Stomach (tissue), 8 donors: ENCODE measurements at regions not wholly inside any gene's neighbourhood (a gene's known extent, or its start where the extent isn't known, plus 50 kb on each side); places are given as distances from the start of the nearest gene placed in this dataset.
"Not testable (repeated sequence)": the region's sequence is repeated elsewhere in the genome, so short reads cannot be mapped to it uniquely, and the experiment has no call there.

Source experiments
- DNase-seq, 2 donors: peaks; one replicate each; pipeline versions ENCODE4 v3.0.0 to v3.0.0-alpha.2; 2013 to 2019
- H3K27ac ChIP-seq, 5 donors: fragments of 200-600 bp in 4 of 5; sonication (generic) in 4 of 5; one replicate each; pipeline ENCODE4 v1.5.1; 2013 to 2019; ENCODE audit warnings: mild to moderate bottlenecking in 1 of 5, moderate library complexity in 1 of 5
- H3K27me3 ChIP-seq, 3 donors: fragments of 200-600 bp; sonication (generic); one replicate each; pipeline ENCODE4 v1.5.1; 2017 to 2019; ENCODE audit warnings: mixed run types in 1 of 3
- H3K36me3 ChIP-seq, 4 donors: fragments of 200-600 bp; sonication (generic); 1 replicate in 3 of 4; 2 replicates in 1 of 4; pipeline ENCODE4 v1.5.1; 2016 to 2019
- H3K4me1 ChIP-seq, 4 donors: fragments of 200-600 bp; sonication (generic); one replicate each; pipeline ENCODE4 v1.5.1; 2016 to 2019
- H3K4me3 ChIP-seq, 4 donors: fragments of 200-600 bp; sonication (generic) in 3 of 4; one replicate each; pipeline ENCODE4 v1.5.1; 2016 to 2019; ENCODE audit warnings: mild to moderate bottlenecking in 1 of 4
- H3K9me3 ChIP-seq, 4 donors: fragments of 200-600 bp; sonication (generic); one replicate each; pipeline ENCODE4 v1.5.1; 2016 to 2019
- WGBS, 5 donors: extraction: QIAGEN DNeasy Blood & Tissue Kit in 3 of 5; methylation state at CpG; one replicate each; pipeline versions ENCODE4 v1.1.5 to v1.1.7; 2013 to 2018; 5-methylcytosine and 5-hydroxymethylcytosine counted together
- intact Hi-C: fragments of 100-400 bp; cut with DNase I; formaldehyde crosslinking; loops from one replicate; pipeline ENCODE4 v1.15.1; 2023; ENCODE audit warnings: low total_unique reads
- donor health status: healthy with polysubstance abuse.
- donor health status: Bipolar disorder and iron deficiency.
- donor health status: healthy.

- DNase-seq, H3K27me3 ChIP-seq, H3K9me3 ChIP-seq, H3K27ac ChIP-seq, intact Hi-C loops, H3K4me3 ChIP-seq, H3K4me1 ChIP-seq: not testable (repeated sequence)
- WGBS, 5 donors, result 88 to 99% (median 96%) methylated on average over 6 to 7 of the region's 8 CpGs
- peaks cover 9 to 64% (median 56%) of the 10 kb centered on the region in 4 donors for H3K36me3 ChIP-seq
These were observed 118.3 kb downstream of the LRRC37A3 start for GRCh38 chr17:64800987-64801386.

- H3K9me3 ChIP-seq, H3K4me3 ChIP-seq, H3K27ac ChIP-seq, H3K27me3 ChIP-seq, H3K4me1 ChIP-seq, DNase-seq, intact Hi-C loops: not testable (repeated sequence)
- 90 to 97% (median 95%) methylated on average over 4 to 21 of the region's 21 CpGs for WGBS, 5 donors
- H3K36me3 ChIP-seq, result peaks cover 9 to 64% (median 56%) of the 10 kb centered on the region in 4 donors
These were observed 118.8 kb downstream of the LRRC37A3 start for GRCh38 chr17:64800361-64800895.

GRCh38 chr17:64799543-64800188 lies 119.6 kb downstream of the LRRC37A3 start:
- H3K9me3 ChIP-seq, H3K27ac ChIP-seq, H3K4me3 ChIP-seq, H3K4me1 ChIP-seq, intact Hi-C loops, DNase-seq, H3K27me3 ChIP-seq: not testable (repeated sequence)
- WGBS, 5 donors, result 85 to 92% (median 90%) methylated on average over 3 to 9 of the region's 13 CpGs
- H3K36me3 ChIP-seq, result peaks cover 9 to 68% (median 58%) of the 10 kb centered on the region in 4 donors

- intact Hi-C loops, H3K27ac ChIP-seq, DNase-seq, H3K9me3 ChIP-seq, H3K4me1 ChIP-seq, H3K27me3 ChIP-seq, H3K4me3 ChIP-seq: not testable (repeated sequence)
- peaks cover 9 to 75% (median 62%) of the 10 kb centered on the region in 4 donors for H3K36me3 ChIP-seq
- 50 to 92% (median 79%) methylated on average over 1 of the region's 1 CpG for WGBS, 5 donors
These were observed 120.3 kb downstream of the LRRC37A3 start for GRCh38 chr17:64798961-64799360.

- H3K9me3 ChIP-seq, H3K27ac ChIP-seq, H3K27me3 ChIP-seq, H3K4me3 ChIP-seq, H3K4me1 ChIP-seq, intact Hi-C loops, DNase-seq: not testable (repeated sequence)
- WGBS, 5 donors, result 71 to 85% (median 71%) methylated on average over 3 to 5 of the region's 5 CpGs
- peaks cover 6 to 75% (median 62%) of the 10 kb centered on the region in 4 donors for H3K36me3 ChIP-seq
These were observed 120.8 kb downstream of the LRRC37A3 start for GRCh38 chr17:64798489-64798790.

- H3K27ac ChIP-seq, intact Hi-C loops, H3K4me1 ChIP-seq, H3K4me3 ChIP-seq, H3K27me3 ChIP-seq, H3K9me3 ChIP-seq, DNase-seq: not testable (repeated sequence)
- 82 to 94% (median 86%) methylated on average over 8 to 12 of the region's 15 CpGs for WGBS, 5 donors
- peaks cover under 1 to 73% (median 59%) of the 10 kb centered on the region in 4 donors for H3K36me3 ChIP-seq
These were observed 121.4 kb downstream of the LRRC37A3 start for GRCh38 chr17:64797746-64798488.

- not testable (repeated sequence) for H3K9me3 ChIP-seq, DNase-seq, H3K4me3 ChIP-seq
These were observed 123.9 kb downstream of the LRRC37A3 start for GRCh38 chr17:64795342-64795741.

GRCh38 chr17:64794548-64795274 lies 124.6 kb downstream of the LRRC37A3 start:
- H3K9me3 ChIP-seq, H3K4me1 ChIP-seq, intact Hi-C loops, H3K4me3 ChIP-seq, DNase-seq, H3K27me3 ChIP-seq: not testable (repeated sequence)
- Histone ChIP-seq H3K36me3 (peaks cover 7 to 71% (median 55%) of the 10 kb centered on the region in 4 donors), H3K27ac (peak overlapping the region in 2 of 5 donors; percentile 31 to 46)
- 75 to 86% (median 82%) methylated on average over 15 to 16 of the region's 16 CpGs for WGBS, 5 donors

More at GRCh38 chr17:64795342-64795741, 123.9 kb downstream of the LRRC37A3 start:
- peaks cover 7 to 74% (median 58%) of the 10 kb centered on the region in 4 donors for H3K36me3 ChIP-seq
- intact Hi-C loops, H3K4me1 ChIP-seq, H3K27ac ChIP-seq, H3K27me3 ChIP-seq: not testable (repeated sequence)
- 36 to 75% (median 50%) methylated on average over 1 of the region's 1 CpG; no CpG with 5 or more reads in 1 of the 5 donors for WGBS, 5 donors

- H3K27me3 ChIP-seq, intact Hi-C loops, H3K9me3 ChIP-seq, DNase-seq, H3K4me1 ChIP-seq, H3K4me3 ChIP-seq: not testable (repeated sequence)
- Histone ChIP-seq H3K27ac (peak overlapping the region in 2 of 5 donors; percentile 31 to 46), H3K36me3 (peaks cover 7 to 70% (median 52%) of the 10 kb centered on the region in 4 donors)
- 73 to 95% (median 87%) methylated on average over 4 of the region's 4 CpGs for WGBS, 5 donors
These were observed 125.2 kb downstream of the LRRC37A3 start for GRCh38 chr17:64794113-64794512.

- H3K27me3 ChIP-seq, H3K4me1 ChIP-seq, H3K4me3 ChIP-seq, H3K9me3 ChIP-seq, intact Hi-C loops: not testable (repeated sequence)
- Histone ChIP-seq H3K36me3 (peaks cover 7 to 71% (median 54%) of the 10 kb centered on the region in 4 donors), H3K27ac (peak overlapping the region in 2 of 5 donors; percentile 10 to 48)
- WGBS, 5 donors, result 64 to 70% (median 69%) methylated on average over 10 to 12 of the region's 12 CpGs
- peak; percentile 39 to 65 for DNase-seq
These were observed 126.3 kb downstream of the LRRC37A3 start for GRCh38 chr17:64792793-64793575.

GRCh38 chr17:64792276-64792675 lies 127.0 kb downstream of the LRRC37A3 start:
- intact Hi-C loops, H3K4me3 ChIP-seq, H3K27ac ChIP-seq, DNase-seq, H3K27me3 ChIP-seq, H3K9me3 ChIP-seq, H3K4me1 ChIP-seq: not testable (repeated sequence)
- H3K36me3 ChIP-seq, result peaks cover 7 to 76% (median 58%) of the 10 kb centered on the region in 4 donors
- WGBS, 5 donors, result 93 to 98% (median 95%) methylated on average over 4 to 12 of the region's 12 CpGs
